ENCODE measurements at regions not wholly inside any gene's neighbourhood (a gene's known extent, or its start where the extent isn't known, plus 50 kb on each side); places are given as distances from the start of the nearest gene placed in this dataset.

GRCh38 chr16:55938126-55938525 is 63.0 kb upstream of the CES5A start:
- DNase-seq = no peak

GRCh38 chr16:55933038-55933437 is 57.9 kb upstream of the CES5A start:
- no peak for DNase-seq

- DNase-seq = no peak
Observed at GRCh38 chr16:55930036-55930435, 54.9 kb upstream of the CES5A start.

- no peak for DNase-seq
Observed at GRCh38 chr16:55929181-55929580, 54.0 kb upstream of the CES5A start.

GRCh38 chr16:55925242-55925641 is 50.1 kb upstream of the CES5A start:
- no peak for DNase-seq
